Osteoblast (primary cell): ENCODE measurements at regions not wholly inside any gene's neighbourhood (a gene's known extent, or its start where the extent isn't known, plus 50 kb on each side); places are given as distances from the start of the nearest gene placed in this dataset.
A peak's percentile ranks its signal among the peaks of the same experiment; 100 is the strongest.

ENCODE experiments used
- DNase-seq: peaks from one replicate; pipeline ENCODE4 v3.0.0; 2011; ENCODE audit warnings: low spot score, mixed read lengths; ENCODE audit not compliant: insufficient read length; ENCODE audit errors: missing footprints
- H2AFZ ChIP-seq: 2 replicates; pipeline ENCODE4 v1.6.0; 2011; ENCODE audit warnings: mild to moderate bottlenecking, low read length
- H3K27ac ChIP-seq: 2 replicates; pipeline ENCODE4 v1.5.1; 2011; ENCODE audit warnings: mild to moderate bottlenecking, low read depth, low read length, moderate library complexity
- H3K27me3 ChIP-seq: 2 replicates; pipeline ENCODE4 v1.6.0; 2012; ENCODE audit warnings: mild to moderate bottlenecking, control low read depth, inconsistent platforms, low read length, moderate library complexity; ENCODE audit not compliant: insufficient read depth
- H3K36me3 ChIP-seq: 2 replicates; pipeline ENCODE4 v1.5.1; 2011; ENCODE audit warnings: mild to moderate bottlenecking, low read length, control low read depth, moderate library complexity; ENCODE audit not compliant: insufficient read depth
- H3K4me1 ChIP-seq: 2 replicates; pipeline ENCODE4 v1.5.1; 2011; ENCODE audit warnings: mild to moderate bottlenecking, low read length, control low read depth, moderate library complexity; ENCODE audit not compliant: insufficient read depth
- H3K4me2 ChIP-seq: 2 replicates; pipeline ENCODE4 v1.6.0; 2011; ENCODE audit warnings: mild to moderate bottlenecking, low read length; ENCODE audit not compliant: insufficient read depth
- H3K4me3 ChIP-seq: fragments of 200-600 bp; sonication (generic); 3 replicates; pipeline ENCODE4 v1.5.1; 2012; ENCODE audit warnings: mild to moderate bottlenecking, low read length, inconsistent platforms; ENCODE audit not compliant: insufficient read depth
- H3K79me2 ChIP-seq: 2 replicates; pipeline ENCODE4 v1.6.0; 2012; ENCODE audit warnings: mild to moderate bottlenecking, low read length, control low read depth, inconsistent platforms; ENCODE audit not compliant: insufficient read depth
- H3K9me3 ChIP-seq: 2 replicates; pipeline ENCODE4 v1.5.1; 2011; ENCODE audit warnings: low read depth, low read length, control low read depth
- H4K20me1 ChIP-seq: 2 replicates; pipeline ENCODE4 v1.6.0; 2012; ENCODE audit warnings: mild to moderate bottlenecking, low read length, control low read depth; ENCODE audit not compliant: insufficient read depth
- TF ChIP-seq, protein P1 (sequence below): IDR thresholded peaks from 2 replicates; pipeline ENCODE4 v1.5.1; 2011; ENCODE audit warnings: mild to moderate bottlenecking, low read depth, low read length, moderate library complexity; ENCODE audit errors: extremely low read depth

GRCh38 chr5:103941596-103941995, 379.0 kb upstream of the NUDT12 start:
- Histone ChIP-seq H3K36me3 (no peaks in the 10 kb centered on the region), H3K4me3 (no peak overlapping the region), H4K20me1 (no peaks in the 10 kb centered on the region), H2AFZ (no peak overlapping the region), H3K27me3 (no peaks in the 10 kb centered on the region), H3K9me3 (no peaks in the 10 kb centered on the region), H3K27ac (no peak overlapping the region), H3K79me2 (no peaks in the 10 kb centered on the region), H3K4me1 (no peaks in the 10 kb centered on the region), H3K4me2 (no peak overlapping the region)
- DNase-seq, result no peak
- TF ChIP-seq, protein P1, sequence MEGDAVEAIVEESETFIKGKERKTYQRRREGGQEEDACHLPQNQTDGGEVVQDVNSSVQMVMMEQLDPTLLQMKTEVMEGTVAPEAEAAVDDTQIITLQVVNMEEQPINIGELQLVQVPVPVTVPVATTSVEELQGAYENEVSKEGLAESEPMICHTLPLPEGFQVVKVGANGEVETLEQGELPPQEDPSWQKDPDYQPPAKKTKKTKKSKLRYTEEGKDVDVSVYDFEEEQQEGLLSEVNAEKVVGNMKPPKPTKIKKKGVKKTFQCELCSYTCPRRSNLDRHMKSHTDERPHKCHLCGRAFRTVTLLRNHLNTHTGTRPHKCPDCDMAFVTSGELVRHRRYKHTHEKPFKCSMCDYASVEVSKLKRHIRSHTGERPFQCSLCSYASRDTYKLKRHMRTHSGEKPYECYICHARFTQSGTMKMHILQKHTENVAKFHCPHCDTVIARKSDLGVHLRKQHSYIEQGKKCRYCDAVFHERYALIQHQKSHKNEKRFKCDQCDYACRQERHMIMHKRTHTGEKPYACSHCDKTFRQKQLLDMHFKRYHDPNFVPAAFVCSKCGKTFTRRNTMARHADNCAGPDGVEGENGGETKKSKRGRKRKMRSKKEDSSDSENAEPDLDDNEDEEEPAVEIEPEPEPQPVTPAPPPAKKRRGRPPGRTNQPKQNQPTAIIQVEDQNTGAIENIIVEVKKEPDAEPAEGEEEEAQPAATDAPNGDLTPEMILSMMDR, result no peak

GRCh38 chr5:103938146-103938695, 375.6 kb upstream of the NUDT12 start:
- H3K9me3 ChIP-seq, result no peaks in the 10 kb centered on the region
- H3K79me2 ChIP-seq, result no peaks in the 10 kb centered on the region
- H4K20me1 ChIP-seq, result no peaks in the 10 kb centered on the region
- H3K4me3 ChIP-seq, result no peak overlapping the region
- H3K4me2 ChIP-seq, result peak overlapping the region; percentile 14
- H3K36me3 ChIP-seq, result no peaks in the 10 kb centered on the region
- no peaks in the 10 kb centered on the region for H3K4me1 ChIP-seq
- TF ChIP-seq, protein P1, result no peak
- no peak overlapping the region for H3K27ac ChIP-seq
- H2AFZ ChIP-seq, result peak overlapping the region; percentile 52
- DNase-seq, result no peak
- H3K27me3 ChIP-seq, result no peaks in the 10 kb centered on the region

DNA sequence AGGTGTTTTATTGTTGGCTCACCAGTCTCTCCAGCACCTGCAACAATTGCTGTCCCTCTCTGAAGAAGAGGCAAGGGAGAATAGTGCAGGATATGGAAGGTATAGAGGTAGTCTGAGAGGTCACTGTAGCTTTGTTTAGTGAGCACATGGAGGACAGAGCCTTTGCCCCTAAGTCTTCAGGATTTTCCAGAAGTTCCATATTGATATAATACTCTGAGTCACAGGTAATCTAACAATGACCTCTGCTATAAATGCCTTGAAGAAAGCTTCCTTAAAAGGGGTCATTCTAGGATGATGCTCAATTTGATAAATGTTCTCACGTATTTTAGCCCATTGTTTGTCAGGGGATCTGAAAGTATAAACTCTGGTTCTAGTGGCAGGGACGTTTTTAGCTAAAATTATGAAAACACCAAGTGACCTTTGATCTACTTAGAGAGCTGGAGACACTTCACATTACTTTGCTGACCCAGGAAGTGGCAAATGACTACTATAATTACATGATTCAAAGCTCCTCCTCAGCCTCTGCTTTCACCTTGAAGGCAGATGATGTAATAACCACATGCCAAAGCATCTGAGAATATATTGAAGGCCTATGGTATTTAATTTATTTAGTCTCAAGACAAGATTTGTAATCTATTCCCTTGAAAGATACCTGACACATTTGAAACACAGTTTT, 366.9 kb upstream of the NUDT12 start:
- Histone ChIP-seq H3K4me1 (peaks cover 6% of the 10 kb centered on the region), H3K4me2 (no peak overlapping the region), H3K36me3 (no peaks in the 10 kb centered on the region), H3K9me3 (no peaks in the 10 kb centered on the region), H2AFZ (no peak overlapping the region), H3K4me3 (no peak overlapping the region), H4K20me1 (no peaks in the 10 kb centered on the region), H3K79me2 (no peaks in the 10 kb centered on the region), H3K27me3 (no peaks in the 10 kb centered on the region), H3K27ac (no peak overlapping the region)
- no peak for DNase-seq
- TF ChIP-seq, protein P1, result no peak

DNA sequence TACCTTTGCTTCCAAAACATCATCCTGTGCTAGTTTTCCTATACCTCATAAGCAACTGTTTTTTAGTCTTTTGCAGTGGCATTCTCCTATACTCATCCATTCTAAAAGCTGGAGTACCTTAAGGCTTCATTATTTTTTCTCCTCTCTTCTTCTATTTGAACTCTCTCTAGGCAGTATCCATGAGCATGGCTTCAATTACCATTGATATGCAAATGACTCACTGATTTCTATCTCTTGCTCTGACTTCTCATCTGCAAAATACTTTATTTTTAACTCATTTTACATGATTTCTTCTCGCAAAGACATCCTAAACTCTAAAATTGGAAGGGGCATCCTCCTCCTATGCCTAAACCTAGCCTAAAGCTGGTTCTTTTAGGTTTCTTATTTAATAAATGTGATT, 365.1 kb upstream of the NUDT12 start:
- Histone ChIP-seq H2AFZ (no peak overlapping the region), H3K4me3 (no peak overlapping the region), H3K9me3 (no peaks in the 10 kb centered on the region), H3K27ac (no peak overlapping the region), H3K79me2 (no peaks in the 10 kb centered on the region), H3K4me2 (no peak overlapping the region), H3K36me3 (no peaks in the 10 kb centered on the region), H4K20me1 (no peaks in the 10 kb centered on the region), H3K27me3 (no peaks in the 10 kb centered on the region), H3K4me1 (peaks cover 6% of the 10 kb centered on the region)
- TF ChIP-seq, protein P1, result no peak
- no peak for DNase-seq
